NCI-H2196 (cell line): ENCODE measurements at regions not wholly inside any gene's neighbourhood (a gene's known extent, or its start where the extent isn't known, plus 50 kb on each side); places are given as distances from the start of the nearest gene placed in this dataset.

ENCODE experiments used
- DNase-seq: peaks from one replicate; lab custom pipeline; 2025; ENCODE audit not compliant: unreplicated experiment; lab: John Stamatoyannopoulos, UW

DNA sequence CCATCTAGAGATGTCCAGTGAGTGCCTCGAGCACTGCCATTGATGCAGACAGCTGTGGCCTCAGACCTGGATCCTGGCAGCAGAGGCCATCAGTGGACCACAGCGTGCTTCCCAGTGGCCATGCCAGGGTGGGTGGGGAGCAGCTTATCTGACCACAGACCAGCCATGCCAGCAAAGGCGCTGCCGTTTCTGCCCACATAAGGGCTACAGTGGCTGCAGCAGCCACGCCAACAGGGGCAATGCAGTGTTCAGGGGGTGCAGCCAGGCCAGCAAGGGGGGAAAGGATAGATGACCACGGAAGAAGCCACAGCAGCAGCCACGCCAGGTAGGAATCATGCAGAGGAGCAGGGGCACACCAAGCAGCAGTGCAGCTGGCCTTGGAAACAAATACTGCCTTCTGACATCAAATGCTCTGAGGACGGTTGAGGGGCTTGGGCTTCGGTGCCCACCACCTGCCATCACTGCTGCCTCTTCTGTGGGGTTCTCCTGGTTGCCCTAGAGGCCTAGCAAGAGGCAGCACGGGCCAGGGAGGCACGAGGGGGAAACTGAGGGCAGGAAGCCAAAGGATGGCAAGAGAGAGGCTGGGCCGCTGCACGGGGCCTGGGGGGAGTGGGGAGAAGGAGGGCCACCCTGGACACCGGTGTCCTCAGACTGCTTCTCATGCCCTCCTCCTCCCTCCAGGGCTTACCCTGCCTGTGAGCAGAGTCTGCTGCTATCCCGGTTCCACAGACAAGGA is 94.7 kb upstream of the RUNX3 start:
- no peak for DNase-seq

DNA sequence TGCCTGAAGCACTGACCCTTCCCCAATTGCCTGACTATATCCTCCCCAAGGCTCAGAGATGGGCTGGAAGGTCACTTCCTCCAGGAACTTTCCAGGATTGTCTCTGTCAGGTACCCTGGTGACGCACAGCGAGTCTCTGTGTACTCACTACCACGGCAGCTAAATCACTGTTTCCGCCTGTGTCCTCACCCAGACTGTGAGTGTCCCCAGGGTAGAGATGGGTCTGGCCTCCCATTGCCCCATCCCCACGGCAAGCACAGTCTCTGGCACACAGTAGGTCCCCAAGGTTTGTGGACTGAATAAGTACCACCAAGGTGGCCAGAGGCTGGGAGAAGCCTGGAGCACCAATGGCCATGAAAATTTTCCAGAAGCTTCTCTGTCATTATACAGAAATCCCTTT is 93.8 kb upstream of the RUNX3 start:
- no peak for DNase-seq

DNA sequence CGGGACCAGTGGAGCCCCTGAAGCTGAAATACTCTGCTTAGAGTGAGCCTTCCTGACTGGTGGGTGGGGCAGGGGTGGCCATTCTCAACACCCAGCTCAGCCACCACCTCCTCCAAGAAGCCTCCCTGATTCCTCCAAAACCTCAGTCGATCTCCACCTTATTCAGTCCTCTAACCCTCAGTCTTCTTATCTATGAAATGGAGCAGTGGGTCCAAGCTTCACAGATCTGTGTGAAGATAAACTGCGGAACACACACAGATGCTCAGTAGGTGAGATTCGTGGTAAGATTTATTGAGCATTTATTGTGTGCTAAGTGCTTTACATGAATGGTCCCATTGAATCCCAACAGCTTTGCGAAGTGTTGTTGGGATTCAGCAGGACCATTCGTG is 93.1 kb upstream of the RUNX3 start:
- no peak for DNase-seq

DNA sequence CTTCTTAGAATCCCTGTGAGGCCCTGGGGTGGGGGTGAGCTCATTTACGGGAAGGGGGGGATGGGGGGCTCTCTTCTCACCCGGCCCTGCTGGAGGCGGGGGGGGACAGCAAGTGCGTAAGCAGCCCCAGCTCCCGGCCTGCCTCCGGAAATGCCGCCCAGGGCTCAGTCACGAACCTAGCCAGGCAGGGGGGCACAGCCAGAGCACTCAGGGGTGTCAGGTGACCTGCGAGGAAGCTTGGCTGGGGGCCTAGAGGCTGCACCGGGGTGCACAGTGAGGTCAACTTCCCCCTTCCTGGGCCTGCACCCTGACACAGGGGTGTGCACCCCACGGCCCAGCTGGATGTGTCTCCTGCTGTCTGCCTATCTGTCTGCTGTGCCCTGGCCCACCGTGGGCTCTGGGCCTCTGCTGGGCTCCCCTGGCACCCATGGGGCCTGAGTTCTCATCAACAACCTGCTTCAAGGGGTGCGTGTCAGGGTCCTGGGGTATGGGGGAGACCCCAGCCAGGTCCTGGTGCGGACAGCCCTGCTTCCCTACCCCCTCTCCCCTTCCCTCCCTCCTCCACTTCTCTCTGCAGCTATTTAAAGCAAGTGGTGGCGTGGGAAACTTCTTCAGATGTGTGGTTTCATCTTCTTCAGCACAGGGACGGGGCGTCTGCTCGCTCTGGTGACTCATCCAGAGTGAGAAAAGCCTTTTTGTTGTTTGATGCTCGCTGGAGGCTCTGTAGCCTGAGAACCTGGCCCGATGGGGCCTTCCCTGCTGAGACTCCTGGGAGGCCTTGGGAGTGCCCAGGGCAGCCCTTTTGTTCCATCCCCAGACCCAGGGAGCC is 92.5 kb upstream of the RUNX3 start:
- peak; percentile 18 for DNase-seq

DNA sequence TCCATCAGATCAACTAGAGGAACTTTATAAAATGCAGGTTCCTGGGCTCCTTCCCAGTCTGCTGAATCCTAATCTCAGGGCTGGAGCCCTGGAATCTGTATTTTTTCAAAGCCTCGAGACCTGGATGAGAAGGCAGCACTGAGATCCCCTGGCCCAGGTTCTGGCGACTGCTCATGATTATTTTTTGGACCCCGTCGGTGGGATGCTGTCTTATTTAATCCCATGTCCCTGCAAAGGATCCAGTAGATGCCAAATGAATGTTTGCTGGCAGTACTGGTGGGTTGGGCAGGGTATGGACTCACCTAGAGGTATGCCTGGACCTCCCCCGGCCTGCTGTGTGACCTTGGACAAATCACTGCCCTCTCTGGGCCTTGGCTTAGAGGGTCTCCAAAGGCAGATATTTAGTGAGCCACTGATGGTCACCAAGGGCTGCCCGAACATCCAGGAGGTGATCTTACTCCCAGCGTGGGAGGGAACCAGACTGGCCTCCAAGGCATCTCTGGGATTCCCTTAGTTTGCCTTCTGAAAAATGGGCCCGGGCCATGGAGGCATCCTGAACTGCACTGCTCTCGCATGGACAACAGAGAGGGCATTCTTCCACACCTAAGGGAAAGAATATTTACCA is 91.6 kb upstream of the RUNX3 start:
- no peak for DNase-seq

DNA sequence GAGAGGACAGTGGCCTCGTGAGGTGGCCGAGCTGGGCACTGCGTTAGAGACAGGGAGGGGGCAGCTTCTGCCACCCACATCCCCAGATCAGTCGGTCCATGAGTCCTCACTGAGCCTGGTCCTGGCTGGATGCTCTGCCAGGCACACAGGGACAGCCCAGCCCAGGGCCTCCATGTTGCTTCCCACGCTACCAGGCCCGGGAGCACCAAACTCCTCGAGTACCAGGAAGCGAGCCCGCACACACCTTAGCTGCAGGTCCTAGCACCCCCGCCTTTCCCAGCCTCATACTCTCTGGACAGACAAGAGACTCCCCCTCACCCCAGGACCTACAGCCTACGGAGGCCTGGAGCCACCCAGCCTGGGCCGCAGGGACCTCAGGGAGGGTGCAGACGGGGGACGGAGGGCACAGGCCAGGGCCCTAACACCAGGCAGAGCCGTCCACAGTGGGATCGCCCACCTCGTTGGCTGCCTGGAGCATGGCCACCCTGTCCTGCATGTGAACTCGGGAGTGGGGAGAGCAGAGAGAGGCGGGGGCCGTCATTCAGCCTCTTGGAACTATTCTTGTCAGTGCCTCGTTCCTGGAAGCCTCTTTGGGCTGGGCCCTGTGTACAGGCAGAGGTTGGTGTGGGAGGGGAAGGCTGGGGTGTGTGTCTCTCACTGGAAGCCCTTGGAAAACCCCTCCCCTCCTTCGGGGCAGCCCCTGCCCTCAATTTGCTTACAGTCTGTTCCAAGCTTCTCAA is 90.9 kb upstream of the RUNX3 start:
- DNase-seq = no peak

DNA sequence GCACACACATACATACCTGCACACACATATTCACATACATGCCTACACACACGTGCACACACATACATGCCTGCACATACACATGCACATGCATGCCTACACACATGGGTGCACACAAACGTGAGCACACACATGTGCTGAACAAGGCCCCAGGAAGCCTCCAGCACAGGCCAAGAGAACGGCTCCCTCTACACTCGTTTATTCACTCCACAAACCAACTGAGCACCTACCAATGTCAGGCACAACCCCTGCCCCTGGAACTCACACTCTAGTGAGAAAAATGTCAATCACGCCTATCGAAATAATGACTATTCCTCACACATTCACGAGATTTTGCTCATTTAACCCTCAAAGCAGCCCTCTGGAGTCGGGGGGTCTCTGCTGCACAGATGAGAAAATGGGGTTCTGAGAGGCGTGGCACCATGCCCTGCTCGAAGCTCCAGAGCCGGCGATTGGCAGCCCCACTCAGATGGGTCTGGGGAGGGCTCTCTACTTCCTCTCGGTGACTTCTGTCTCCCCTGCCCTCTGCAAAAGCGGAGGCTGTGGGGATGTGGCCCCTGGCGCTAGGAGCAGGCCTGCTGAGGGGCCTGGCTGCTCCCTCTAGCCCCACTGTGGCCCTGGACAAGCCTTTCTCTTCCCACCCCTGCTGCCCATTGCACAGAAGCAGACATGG is 90.2 kb upstream of the RUNX3 start:
- DNase-seq = no peak

DNA sequence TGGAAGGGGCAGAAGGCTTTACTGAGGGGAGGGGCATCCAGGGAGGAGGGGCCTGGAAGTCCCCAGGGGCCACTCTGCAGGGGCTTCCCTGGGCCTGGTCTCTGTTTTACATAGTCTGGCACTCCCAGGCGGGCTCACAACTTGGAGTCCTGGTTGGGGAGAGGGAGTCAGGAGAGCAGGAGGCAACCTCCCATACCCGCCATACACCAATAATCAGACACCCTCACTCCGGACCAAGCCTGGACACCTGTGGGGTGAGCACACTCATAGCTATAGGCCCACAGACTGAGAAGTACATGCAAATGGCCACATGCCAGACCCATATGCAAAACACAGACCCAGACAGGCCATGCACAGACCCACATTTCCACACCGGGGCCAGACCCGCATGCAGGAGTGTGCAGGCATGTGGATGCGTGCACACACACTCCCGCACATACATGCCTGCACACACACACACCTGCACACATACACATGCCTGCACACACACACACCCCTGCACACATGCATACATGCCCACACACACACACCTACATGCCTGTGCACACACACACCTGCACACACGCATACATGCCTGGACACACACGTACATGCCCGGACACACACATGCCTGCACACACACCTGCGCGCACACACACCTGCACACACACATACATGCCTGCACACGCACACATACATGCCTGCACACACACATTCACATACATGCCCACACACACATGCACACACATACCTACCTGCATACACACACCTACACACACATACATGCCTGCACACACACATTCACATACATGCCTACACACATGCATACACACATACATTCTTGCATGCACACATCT is 89.5 kb upstream of the RUNX3 start:
- no peak for DNase-seq

DNA sequence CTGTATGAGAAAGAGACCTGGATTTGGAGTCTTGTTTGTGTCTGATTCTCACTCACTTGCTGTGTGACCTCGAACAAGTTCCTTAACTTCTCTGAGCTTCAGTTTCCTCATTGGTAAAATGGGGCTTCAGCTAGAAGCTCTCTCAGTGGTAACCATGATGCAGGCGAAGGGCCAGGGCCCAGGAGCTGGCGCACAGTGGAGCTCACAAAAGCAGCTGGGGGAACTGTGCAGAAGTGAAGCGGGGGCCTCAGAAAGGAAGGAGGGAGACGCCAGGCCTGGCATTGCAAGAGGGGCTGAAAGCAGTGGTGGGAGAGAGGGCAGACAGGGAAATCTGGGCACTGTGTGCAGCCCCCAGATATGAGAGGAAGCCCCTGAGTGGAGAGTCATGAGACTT is 88.9 kb upstream of the RUNX3 start:
- no peak for DNase-seq

DNA sequence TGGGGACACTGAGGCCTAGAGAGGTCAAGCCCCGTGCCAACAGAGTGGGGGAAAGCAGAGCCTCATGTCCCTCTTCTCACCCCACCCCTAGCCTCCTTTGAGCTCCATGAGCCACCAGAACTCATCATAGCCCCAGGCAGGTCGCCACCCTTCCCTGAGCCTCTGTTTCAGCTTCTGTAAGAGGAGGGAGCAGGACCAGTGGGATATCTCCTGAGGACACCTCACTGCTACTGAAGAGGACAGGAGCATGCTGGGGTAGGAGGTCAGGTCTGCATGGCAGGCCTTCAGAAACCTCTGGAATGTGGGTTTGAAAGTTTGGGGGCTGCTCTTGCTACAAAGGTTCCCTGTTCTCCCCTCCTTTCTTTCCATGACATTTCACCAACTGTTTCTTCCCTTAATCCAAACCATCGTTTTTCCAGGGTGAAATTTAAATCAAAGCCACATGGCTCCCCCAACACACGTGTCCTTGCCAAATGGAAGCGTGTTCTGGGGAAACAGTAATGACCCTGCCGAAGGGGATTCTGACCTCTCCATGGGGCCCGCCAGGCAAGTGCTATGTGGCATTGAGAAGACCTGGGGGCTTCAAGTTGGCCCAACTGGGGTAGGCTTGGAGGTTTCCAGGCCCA is 88.1 kb upstream of the RUNX3 start:
- no peak for DNase-seq

DNA sequence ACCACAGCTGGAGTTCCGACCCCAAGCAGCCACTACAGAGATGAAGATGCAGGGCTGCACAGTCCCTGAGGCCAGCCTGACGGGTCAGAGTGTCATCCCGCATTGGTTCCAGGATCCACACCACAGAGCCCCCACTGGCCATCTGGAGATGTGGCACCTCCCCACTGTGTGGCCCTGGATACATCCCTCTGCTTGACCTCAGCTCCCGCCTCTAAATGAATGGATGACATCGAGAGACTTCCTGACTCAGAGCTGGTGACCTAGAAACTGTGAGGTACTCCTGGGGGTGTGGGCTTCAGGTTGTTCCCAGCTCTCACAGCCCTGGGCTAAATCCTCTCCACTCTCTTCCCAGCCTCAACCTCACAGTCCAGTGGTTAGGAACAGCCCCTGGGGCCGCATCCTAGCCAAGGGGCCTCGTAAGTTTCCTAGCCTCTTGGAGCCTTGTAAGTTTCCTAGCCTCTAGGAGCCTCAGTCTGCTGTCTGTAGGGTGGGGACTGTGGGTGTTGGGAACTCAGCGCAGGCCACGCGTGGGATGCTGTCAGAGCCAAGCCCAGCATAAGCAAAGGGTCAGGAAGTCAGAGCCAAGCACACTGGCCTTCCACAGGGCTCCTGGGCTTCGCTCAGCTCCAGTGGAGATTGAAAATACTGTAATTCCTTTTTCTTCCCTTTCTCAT is 87.5 kb upstream of the RUNX3 start:
- DNase-seq = no peak

DNA sequence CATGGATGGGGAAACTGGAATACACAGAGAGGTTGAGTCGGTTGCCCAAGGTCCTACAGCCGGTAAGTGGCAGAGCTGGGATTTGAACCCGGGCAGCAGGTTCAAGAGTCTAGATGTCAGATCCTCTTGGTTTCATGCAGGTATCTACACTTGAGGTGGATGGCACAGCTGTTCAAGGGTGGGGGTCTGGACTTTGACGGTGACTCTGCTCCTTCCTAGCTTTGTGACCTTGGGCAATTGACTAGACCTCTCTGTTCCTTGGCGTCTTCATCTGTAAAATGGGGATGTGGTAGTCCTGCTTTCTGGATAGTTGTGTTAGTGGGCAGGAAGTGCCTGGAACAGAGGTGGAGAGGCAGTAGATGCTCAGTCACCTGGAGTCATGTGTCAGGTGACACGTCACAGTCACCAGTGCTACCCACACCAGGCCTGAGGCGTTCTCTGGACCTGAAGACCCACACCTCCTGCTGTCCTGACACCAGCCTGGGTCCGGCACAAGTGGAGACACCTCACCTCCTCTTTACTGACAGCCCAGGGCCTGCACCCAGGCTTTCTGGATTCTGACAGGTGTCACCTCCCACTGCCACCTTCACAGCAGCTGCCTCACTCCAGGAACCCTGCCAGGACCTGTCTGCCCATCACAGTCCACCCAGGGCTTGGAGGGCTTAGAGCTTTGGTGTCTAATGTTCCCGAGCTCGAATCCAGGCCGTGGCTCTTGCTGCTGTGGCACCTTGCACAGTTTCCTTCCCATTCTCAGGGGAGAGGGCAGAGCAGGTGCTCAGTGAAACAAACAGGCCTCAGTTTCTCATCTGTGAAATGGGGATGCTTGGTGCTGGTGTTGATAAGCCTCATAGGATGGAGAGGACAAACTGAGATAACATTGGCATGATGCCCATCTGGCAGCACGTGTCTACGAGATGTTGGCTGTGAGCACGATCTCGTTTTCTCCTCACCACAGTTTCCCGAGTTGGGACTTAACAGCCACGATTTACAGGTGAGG is 83.2 kb upstream of the RUNX3 start:
- DNase-seq = no peak

DNA sequence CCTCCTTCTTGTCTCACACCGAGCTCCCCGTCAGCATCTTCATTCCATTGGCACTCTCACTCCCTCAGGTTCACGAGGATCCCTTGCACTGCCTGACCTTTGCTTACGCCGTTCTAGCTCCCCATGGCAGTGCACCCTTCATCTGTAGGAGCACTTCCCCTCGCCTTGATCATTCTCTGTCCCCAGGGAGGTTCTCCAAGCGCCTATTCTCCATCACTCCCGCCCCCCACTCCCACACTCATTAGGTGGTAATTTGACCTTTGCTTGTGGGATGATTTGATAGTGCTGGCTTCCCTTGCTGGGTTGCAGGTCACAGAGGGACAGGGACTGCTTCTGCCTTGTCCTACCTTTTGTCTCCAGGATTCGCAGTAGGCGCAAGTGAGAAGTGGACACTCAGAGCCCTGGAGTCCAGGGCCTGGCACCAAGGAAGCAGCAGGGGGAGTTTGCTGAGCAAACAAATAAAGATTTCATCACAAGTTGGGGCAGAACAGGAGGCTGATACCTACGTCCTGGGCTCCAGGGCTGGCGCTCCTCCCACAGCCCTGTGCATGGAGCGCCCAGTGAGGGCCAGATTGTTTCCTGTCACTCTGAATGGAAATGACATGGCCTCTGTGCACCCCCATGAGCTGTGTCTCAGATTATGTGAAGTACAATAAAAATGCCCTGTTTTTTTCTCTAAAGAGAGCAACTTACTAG is 82.0 kb upstream of the RUNX3 start:
- no peak for DNase-seq

DNA sequence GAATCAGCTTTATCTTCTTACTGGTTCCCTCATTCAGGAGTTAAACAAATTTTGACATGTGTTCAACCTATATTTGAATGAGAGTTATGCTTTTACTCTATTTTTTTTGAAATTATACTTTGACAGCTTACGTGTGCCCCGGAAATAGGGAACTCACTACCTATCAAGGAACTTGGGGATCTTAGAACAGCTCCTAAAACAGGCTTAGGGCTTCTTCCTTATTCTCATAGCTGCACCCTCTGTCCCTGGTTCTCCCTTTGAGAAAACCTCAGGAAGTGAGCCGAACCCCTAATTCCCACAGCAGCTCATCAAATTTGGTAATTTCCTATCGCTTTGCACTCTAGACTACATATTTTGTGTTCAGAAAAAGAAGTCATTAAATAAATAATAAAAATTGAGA is 81.2 kb upstream of the RUNX3 start:
- no peak for DNase-seq

DNA sequence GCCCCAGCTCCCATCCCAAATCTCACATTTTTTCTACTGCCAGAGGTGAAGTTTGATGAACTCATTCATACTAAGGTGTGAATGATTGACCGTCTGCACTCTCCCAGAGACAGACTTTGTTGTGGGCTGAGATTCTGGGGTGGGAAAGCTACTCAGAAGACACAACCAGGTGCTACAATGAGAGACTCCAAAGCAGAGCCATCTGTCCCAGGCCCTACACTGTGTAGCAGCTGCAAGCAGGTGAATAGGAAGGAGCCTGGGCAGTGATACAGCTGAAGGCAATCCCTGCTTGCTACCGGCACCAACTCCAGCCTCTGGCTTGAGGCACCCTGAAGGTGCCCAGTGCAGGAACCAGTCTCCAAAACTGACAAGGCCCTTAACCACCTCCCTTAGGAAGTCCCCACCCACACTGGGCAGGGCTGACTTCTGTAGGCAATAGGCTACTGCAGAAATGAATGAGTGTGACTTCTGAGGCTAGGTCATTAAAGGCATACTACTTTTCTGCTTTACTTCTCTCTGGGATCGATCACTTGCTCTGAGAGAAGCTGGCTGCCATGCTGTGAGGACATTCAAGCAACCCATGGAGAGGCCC is 79.7 kb upstream of the RUNX3 start:
- DNase-seq = no peak

DNA sequence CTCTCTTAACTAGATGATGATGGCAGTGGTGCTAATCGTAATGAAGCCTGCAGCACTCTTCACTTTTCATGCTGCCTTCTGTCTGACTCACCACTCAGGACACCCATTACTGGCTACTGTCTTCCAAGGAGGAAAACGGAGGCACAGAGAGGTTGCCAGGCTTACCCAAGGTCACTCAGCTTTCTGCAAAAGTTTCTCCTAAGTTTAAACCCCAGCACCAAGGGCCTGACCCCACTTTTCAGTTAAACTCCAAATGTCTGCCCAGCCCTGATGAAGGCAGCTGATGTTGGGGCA is 78.1 kb upstream of the RUNX3 start:
- no peak for DNase-seq
